SK-N-MC (cell line): ENCODE measurements at regions not wholly inside any gene's neighbourhood (a gene's known extent, or its start where the extent isn't known, plus 50 kb on each side); places are given as distances from the start of the nearest gene placed in this dataset.

Experiments
- EZH2 ChIP-seq: fragments of 200-600 bp; sonication (generic); IDR thresholded peaks from one replicate; pipeline ENCODE4 v1.6.1; 2017; ENCODE audit warnings: antibody characterized with exemption
- FOXP2 ChIP-seq: optimal IDR thresholded peaks from 2 replicates; pipeline ENCODE3; 2011; ENCODE audit warnings: mild to moderate bottlenecking, moderate library complexity; ENCODE audit not compliant: insufficient read depth; ENCODE audit errors: extremely low read length, control extremely low read depth
- POLR2AphosphoS5 ChIP-seq: IDR thresholded peaks from 2 replicates; pipeline ENCODE4 v1.6.1; 2012; ENCODE audit warnings: mild to moderate bottlenecking, low read depth, low read length, borderline replicate concordance

- TF ChIP-seq POLR2AphosphoS5 (no peak), EZH2 (no peak), FOXP2 (no peak)
These were observed 129.0 kb downstream of the LYPLAL1 start for GRCh38 chr1:219302697-219303096.
